GM12878 (cell line): ENCODE measurements at regions not wholly inside any gene's neighbourhood (a gene's known extent, or its start where the extent isn't known, plus 50 kb on each side); places are given as distances from the start of the nearest gene placed in this dataset.

Source experiments
- CHD2 ChIP-seq: IDR thresholded peaks from 2 replicates; pipeline ENCODE4 v1.6.1; 2011; ENCODE audit warnings: low read depth, low read length, improper control_type of control experiment, borderline replicate concordance
- FOS ChIP-seq: IDR thresholded peaks from 3 replicates; pipeline ENCODE4 v1.6.1; 2011; ENCODE audit warnings: borderline replicate concordance; ENCODE audit not compliant: insufficient read length; ENCODE audit errors: extremely low read depth
- JUND ChIP-seq: IDR thresholded peaks from 2 replicates; pipeline ENCODE4 v1.6.1; 2012; ENCODE audit warnings: low read depth, mild to moderate bottlenecking, low read length, improper control_type of control experiment, moderate library complexity
- MEF2B ChIP-seq: fragments of 450-650 bp; IDR thresholded peaks from 2 replicates; pipeline ENCODE4 v1.6.1; 2018; ENCODE audit warnings: mild to moderate bottlenecking, moderate library complexity; ENCODE audit not compliant: partially characterized antibody, poor library complexity, severe bottlenecking
- POLR2A ChIP-seq: IDR thresholded peaks from 2 replicates; pipeline ENCODE4 v1.6.1; 2011; ENCODE audit warnings: low read depth, mild to moderate bottlenecking, low read length
- TBL1XR1 ChIP-seq: IDR thresholded peaks from 2 replicates; pipeline ENCODE4 v1.6.1; 2012; ENCODE audit warnings: low read depth, low read length, improper control_type of control experiment
- TF ChIP-seq, protein P1 (sequence below), 3 experiments: IDR thresholded peaks in 2 of 3; conservative IDR thresholded peaks in 1 of 3; 2 replicates each; pipeline ENCODE4 v1.5.1; 2011; ENCODE audit warnings: low read depth in 3 of 3, low read length in 3 of 3, mild to moderate bottlenecking in 3 of 3, control low read depth in 2 of 3, moderate library complexity in 2 of 3, inconsistent platforms in 1 of 3, mixed read lengths in 1 of 3; ENCODE audit not compliant: control insufficient read depth in 2 of 3, insufficient read depth in 1 of 3; ENCODE audit errors: extremely low read depth in 1 of 3

GRCh38 chr5:173500213-173500560 is 116.3 kb downstream of the BOD1 start:
- TF ChIP-seq, protein P1, sequence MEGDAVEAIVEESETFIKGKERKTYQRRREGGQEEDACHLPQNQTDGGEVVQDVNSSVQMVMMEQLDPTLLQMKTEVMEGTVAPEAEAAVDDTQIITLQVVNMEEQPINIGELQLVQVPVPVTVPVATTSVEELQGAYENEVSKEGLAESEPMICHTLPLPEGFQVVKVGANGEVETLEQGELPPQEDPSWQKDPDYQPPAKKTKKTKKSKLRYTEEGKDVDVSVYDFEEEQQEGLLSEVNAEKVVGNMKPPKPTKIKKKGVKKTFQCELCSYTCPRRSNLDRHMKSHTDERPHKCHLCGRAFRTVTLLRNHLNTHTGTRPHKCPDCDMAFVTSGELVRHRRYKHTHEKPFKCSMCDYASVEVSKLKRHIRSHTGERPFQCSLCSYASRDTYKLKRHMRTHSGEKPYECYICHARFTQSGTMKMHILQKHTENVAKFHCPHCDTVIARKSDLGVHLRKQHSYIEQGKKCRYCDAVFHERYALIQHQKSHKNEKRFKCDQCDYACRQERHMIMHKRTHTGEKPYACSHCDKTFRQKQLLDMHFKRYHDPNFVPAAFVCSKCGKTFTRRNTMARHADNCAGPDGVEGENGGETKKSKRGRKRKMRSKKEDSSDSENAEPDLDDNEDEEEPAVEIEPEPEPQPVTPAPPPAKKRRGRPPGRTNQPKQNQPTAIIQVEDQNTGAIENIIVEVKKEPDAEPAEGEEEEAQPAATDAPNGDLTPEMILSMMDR (IDR thresholded peaks at IDR 0.05 in 2 of 3, conservative IDR thresholded peaks at IDR 0.05 in 1 of 3; ENCODE audit: control insufficient read depth in 2 of 3, extremely low read depth in 1 of 3, insufficient read depth in 1 of 3, low read depth in 3 of 3, low read length in 3 of 3) = no peak
- TF ChIP-seq MEF2B = no peak
- TF ChIP-seq JUND = no peak
- TF ChIP-seq TBL1XR1 = no peak
- TF ChIP-seq POLR2A = no peak
- no peak for TF ChIP-seq CHD2
- TF ChIP-seq FOS = no peak
